SK-N-SH (cell line): ENCODE measurements at regions not wholly inside any gene's neighbourhood (a gene's known extent, or its start where the extent isn't known, plus 50 kb on each side); places are given as distances from the start of the nearest gene placed in this dataset.

Experiments
- CTCF ChIA-PET: fragments of 300-600, 350-600 bp; formaldehyde crosslinking; extraction: SDS; loops from one replicate; lab custom pipeline; 2021; lab: Yijun Ruan, JAX
- POLR2A ChIA-PET: fragments of 350-600 bp; sonication (Branson Sonifier 250); formaldehyde crosslinking; extraction: SDS; loops from one replicate; lab custom pipeline; 2020; ENCODE audit warnings: antibody characterized with exemption, inconsistent platforms; lab: Yijun Ruan, JAX
- DNase-seq: peaks from one replicate; pipeline ENCODE4 v3.0.0; 2012
- H2AFZ ChIP-seq: fragments of 200-600 bp; sonication (generic); 2 replicates; pipeline ENCODE4 v1.8.1; 2016; ENCODE audit warnings: antibody characterized with exemption, mild to moderate bottlenecking, low read depth
- H3F3A ChIP-seq: fragments of 200-600 bp; sonication (generic); replicated peaks from 2 replicates; pipeline ENCODE3; 2016; ENCODE audit warnings: antibody characterized with exemption, mild to moderate bottlenecking; ENCODE audit not compliant: insufficient read depth
- H3K27ac ChIP-seq, 2 experiments: fragments of 200-500 bp in 1 of 2; fragments of 200-600 bp in 1 of 2; sonication (Bioruptor generic) in 1 of 2; sonication (generic), shearing (Covaris generic) in 1 of 2; 2 replicates each; pipeline versions ENCODE4 v1.5.1 to v1.6.1; 2014 to 2016; ENCODE audit warnings: low read depth in 2 of 2, inconsistent platforms in 1 of 2, low read length in 1 of 2, mild to moderate bottlenecking in 1 of 2, mixed read lengths in 1 of 2
- H3K27me3 ChIP-seq: fragments of 200-600 bp; sonication (generic), shearing (Covaris generic); 2 replicates; pipeline ENCODE4 v1.6.1; 2016; ENCODE audit warnings: mixed run types; ENCODE audit not compliant: insufficient read depth
- H3K36me3 ChIP-seq, 2 experiments: fragments of 200-500 bp in 1 of 2; fragments of 200-600 bp in 1 of 2; sonication (Bioruptor generic) in 1 of 2; sonication (generic) in 1 of 2; replicated peaks in 1 of 2; 2 replicates each; pipeline versions ENCODE3 to v1.5.1; 2014 to 2016; ENCODE audit warnings: low read length in 1 of 2, mild to moderate bottlenecking in 1 of 2; ENCODE audit not compliant: insufficient read depth in 2 of 2, control insufficient read depth in 1 of 2
- H3K4me1 ChIP-seq, 2 experiments: fragments of 200-500 bp in 1 of 2; fragments of 200-600 bp in 1 of 2; sonication (Bioruptor generic) in 1 of 2; sonication (generic), shearing (Covaris generic) in 1 of 2; 2 replicates each; pipeline versions ENCODE4 v1.5.1 to v1.6.1; 2014 to 2016; ENCODE audit warnings: low read depth in 1 of 2, low read length in 1 of 2, mixed run types in 1 of 2; ENCODE audit not compliant: insufficient read depth in 2 of 2, control insufficient read depth in 1 of 2
- H3K4me2 ChIP-seq: fragments of 200-600 bp; sonication (generic), shearing (Covaris generic); 2 replicates; pipeline ENCODE4 v1.6.1; 2017; ENCODE audit warnings: mixed run types
- H3K4me3 ChIP-seq, 2 experiments: fragments of 200-500 bp in 1 of 2; fragments of 200-600 bp in 1 of 2; sonication (Bioruptor generic) in 1 of 2; sonication (generic), shearing (Covaris generic) in 1 of 2; 2 replicates each; pipeline versions ENCODE4 v1.5.1 to v1.8.1; 2014 to 2016; ENCODE audit warnings: low read depth in 2 of 2, inconsistent platforms in 1 of 2, low read length in 1 of 2, mild to moderate bottlenecking in 1 of 2, mixed read lengths in 1 of 2, moderate library complexity in 1 of 2
- H3K79me2 ChIP-seq: fragments of 200-600 bp; sonication (generic); 2 replicates; pipeline ENCODE4 v1.8.1; 2017; ENCODE audit warnings: mild to moderate bottlenecking; ENCODE audit not compliant: insufficient read depth
- H3K9ac ChIP-seq: fragments of 200-600 bp; sonication (generic); 2 replicates; pipeline ENCODE4 v1.6.1; 2017; ENCODE audit warnings: mixed run types
- H3K9me2 ChIP-seq: fragments of 200-600 bp; sonication (generic); 2 replicates; pipeline ENCODE4 v1.6.1; 2017; ENCODE audit warnings: mixed run types
- H3K9me3 ChIP-seq: fragments of 200-600 bp; sonication (generic); 2 replicates; pipeline ENCODE4 v1.6.1; 2017; ENCODE audit warnings: mixed run types, mild to moderate bottlenecking, moderate library complexity
- H4K20me1 ChIP-seq: fragments of 200-600 bp; sonication (generic); 2 replicates; pipeline ENCODE4 v1.6.1; 2017; ENCODE audit warnings: mild to moderate bottlenecking, mixed run types; ENCODE audit not compliant: insufficient read depth
- FOXM1 ChIP-seq: IDR thresholded peaks from 2 replicates; pipeline ENCODE4 v1.4.0; 2012; ENCODE audit warnings: low read depth, mild to moderate bottlenecking
- GABPA ChIP-seq: IDR thresholded peaks from 2 replicates; pipeline ENCODE4 v1.4.0; 2012; ENCODE audit warnings: low read depth, mild to moderate bottlenecking
- NFIC ChIP-seq: IDR thresholded peaks from 2 replicates; pipeline ENCODE4 v1.4.0; 2012; ENCODE audit warnings: borderline replicate concordance
- RAD21 ChIP-seq: IDR thresholded peaks from 2 replicates; pipeline ENCODE4 v1.6.1; 2012; ENCODE audit warnings: mild to moderate bottlenecking, low read length
- RCOR1 ChIP-seq: fragments of 150-350 bp; IDR thresholded peaks from 2 replicates; pipeline ENCODE4 v1.6.1; 2017; ENCODE audit warnings: antibody characterized with exemption, low read length
- REST ChIP-seq: IDR thresholded peaks from 2 replicates; pipeline ENCODE4 v1.6.1; 2012; ENCODE audit warnings: mild to moderate bottlenecking, low read depth, low read length, moderate library complexity
- RXRA ChIP-seq: IDR thresholded peaks from 2 replicates; pipeline ENCODE4 v1.4.0; 2012; ENCODE audit warnings: low read depth, mild to moderate bottlenecking, borderline replicate concordance
- SIN3A ChIP-seq: IDR thresholded peaks from 2 replicates; pipeline ENCODE4 v1.6.1; 2012; ENCODE audit warnings: low read depth, mild to moderate bottlenecking, low read length, moderate library complexity, borderline replicate concordance
- USF2 ChIP-seq: fragments of 150-350 bp; IDR thresholded peaks from 2 replicates; pipeline ENCODE4 v1.6.1; 2017; ENCODE audit warnings: antibody characterized with exemption, low read length, low read depth, borderline replicate concordance
- YY1 ChIP-seq: IDR thresholded peaks from 2 replicates; pipeline ENCODE4 v1.4.0; 2012; ENCODE audit warnings: low read depth, mild to moderate bottlenecking
- WGBS: methylation state at CpG from one replicate; pipeline ENCODE4 v1.1.6; 2017; ENCODE audit warnings: low lambda C conversion rate; 5-methylcytosine and 5-hydroxymethylcytosine counted together

- Histone ChIP-seq H3F3A (peaks cover 14% of the 10 kb centered on the region), H3K36me3 (no peaks in the 10 kb centered on the region), H3K79me2 (no peaks in the 10 kb centered on the region), H3K9me3 (no peaks in the 10 kb centered on the region), H3K4me3 (no peak overlapping the region), H3K27me3 (no peaks in the 10 kb centered on the region), H2AFZ (peak overlapping the region; percentile 61), H3K4me2 (0 out of 2 replicates have a peak overlapping the region, but pooled peaks have one; percentile 3), H4K20me1 (no peaks in the 10 kb centered on the region), H3K4me1 (peaks cover 0 to 5% of the 10 kb centered on the region in 2 experiments; a peak in 2 of 4 replicates), H3K9ac (no peak overlapping the region), H3K9me2 (no peaks in the 10 kb centered on the region), H3K27ac (peak overlapping the region; percentile 31 to 41)
- no peak for DNase-seq
- ChIA-PET CTCF (interaction anchor here (0.9 kb wide), 1 partner anchor 31 kb away, joined by 3 read pairs; no protein-coding TSS in a partner anchor), POLR2A (no interaction called here)
- 20% methylated on average over 3 of the region's 3 CpGs for WGBS
- TF ChIP-seq NFIC (no peak), SIN3A (no peak), YY1 (no peak), GABPA (no peak), FOXM1 (no peak), RCOR1 (no peak), REST (no peak), RAD21 (no peak)
Measured at GRCh38 chr1:82994616-82995263, 1004.2 kb downstream of the TTLL7 start.

- H4K20me1 ChIP-seq, result no peaks in the 10 kb centered on the region
- no peaks in the 10 kb centered on the region for H3K9me3 ChIP-seq
- DNase-seq, result no peak
- H3K9ac ChIP-seq, result no peak overlapping the region
- H3K27me3 ChIP-seq, result no peaks in the 10 kb centered on the region
- no peak overlapping the region; the same call in 1 of the 2 replicates for H2AFZ ChIP-seq
- peaks cover 13% of the 10 kb centered on the region for H3F3A ChIP-seq
- ChIA-PET CTCF (no interaction called here), POLR2A (no interaction called here)
- no peaks in the 10 kb centered on the region for H3K9me2 ChIP-seq
- no peaks in the 10 kb centered on the region for H3K79me2 ChIP-seq
- 49% methylated on average over 2 of the region's 2 CpGs for WGBS
- H3K27ac ChIP-seq, result no peak overlapping the region
- no peak overlapping the region for H3K4me3 ChIP-seq
- H3K4me1 ChIP-seq, result peaks cover 0 to 5% of the 10 kb centered on the region in 2 experiments; a peak in 2 of 4 replicates
- no peaks in the 10 kb centered on the region for H3K36me3 ChIP-seq
- TF ChIP-seq RXRA, result no peak
- TF ChIP-seq FOXM1, result no peak
- no peak for TF ChIP-seq USF2
- no peak overlapping the region for H3K4me2 ChIP-seq
Measured at GRCh38 chr1:82991569-82991968, 1007.4 kb downstream of the TTLL7 start.
